NCI-H1417 (cell line): ENCODE measurements at regions not wholly inside any gene's neighbourhood (a gene's known extent, or its start where the extent isn't known, plus 50 kb on each side); places are given as distances from the start of the nearest gene placed in this dataset.

Experiments used
- DNase-seq, 3 experiments: peaks; one replicate each; lab custom pipeline; 2025; lab: John Stamatoyannopoulos, UW

- DNase-seq, result no peak
Measured at GRCh38 chr16:87552072-87552718, 50.1 kb upstream of the JPH3 start.

GRCh38 chr16:87551487-87551886 lies 50.8 kb upstream of the JPH3 start:
- DNase-seq, result no peak

- DNase-seq, result peak; percentile 1 to 40 (median 5)
Measured at GRCh38 chr16:87550495-87550961, 51.8 kb upstream of the JPH3 start.

GRCh38 chr16:87549627-87550494 lies 52.4 kb upstream of the JPH3 start:
- DNase-seq, result no peak

- no peak for DNase-seq
Measured at GRCh38 chr16:87548046-87548445, 54.3 kb upstream of the JPH3 start.

- no peak for DNase-seq
Measured at GRCh38 chr16:87543436-87544191, 50.8 kb upstream of the ZCCHC14 start.

- DNase-seq, result peak in 1 of 3 experiments; percentile 32
Measured at GRCh38 chr16:87542531-87543102, 49.8 kb upstream of the ZCCHC14 start.
